GM12864 (cell line): ENCODE measurements at regions not wholly inside any gene's neighbourhood (a gene's known extent, or its start where the extent isn't known, plus 50 kb on each side); places are given as distances from the start of the nearest gene placed in this dataset.

Experiments used
- DNase-seq: peaks from one replicate; pipeline ENCODE4 v3.0.0-alpha.2; 2011; ENCODE audit warnings: low read depth
- H3K4me3 ChIP-seq: 2 replicates; pipeline ENCODE4 v1.5.1; 2011; ENCODE audit warnings: mild to moderate bottlenecking, low read depth, low read length, control low read depth
- TF ChIP-seq, protein P1 (sequence below): IDR thresholded peaks from 2 replicates; pipeline ENCODE4 v1.5.1; 2011; ENCODE audit warnings: low read depth, mild to moderate bottlenecking, moderate library complexity, low read length, control low read depth, inconsistent platforms; ENCODE audit errors: missing control alignments

DNA sequence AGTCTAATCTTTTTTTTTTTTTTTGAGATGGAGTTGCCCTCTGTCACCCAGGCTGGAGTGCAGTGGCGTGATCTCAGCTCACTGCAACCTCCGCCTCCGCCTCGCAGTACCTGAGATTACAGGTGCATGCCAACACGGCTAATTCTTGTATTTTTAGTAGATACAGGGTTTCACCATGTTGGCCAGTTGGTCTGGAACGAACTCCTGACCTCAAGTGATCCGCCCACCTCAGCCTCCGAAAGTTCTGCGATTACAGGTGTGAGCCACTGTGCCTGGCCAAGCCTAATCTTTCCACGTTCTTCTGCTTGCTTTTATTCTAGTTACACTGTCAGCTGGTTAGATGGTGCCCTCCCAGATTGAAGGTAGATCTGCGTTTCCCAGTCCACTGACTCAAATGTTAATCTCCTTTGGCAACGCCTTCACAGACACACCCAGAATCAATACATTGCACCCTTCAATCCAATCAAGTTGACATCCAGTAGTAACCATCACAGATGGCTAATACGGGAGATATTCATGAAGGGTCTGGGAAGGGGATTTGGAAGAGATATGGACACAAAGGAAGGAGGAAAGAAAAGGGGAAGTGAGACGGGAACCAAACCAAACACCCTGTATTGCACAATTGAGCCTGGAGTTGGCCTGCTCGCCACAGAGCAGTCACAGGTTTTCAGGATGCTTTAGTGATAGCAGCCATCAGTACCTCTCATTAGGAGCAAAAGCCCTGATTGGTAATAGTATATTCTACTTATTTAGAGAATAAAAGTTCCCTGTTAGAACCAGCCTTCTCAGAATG lies 229.8 kb downstream of the PIK3C3 start:
- no peak overlapping the region for H3K4me3 ChIP-seq
- TF ChIP-seq, protein P1, sequence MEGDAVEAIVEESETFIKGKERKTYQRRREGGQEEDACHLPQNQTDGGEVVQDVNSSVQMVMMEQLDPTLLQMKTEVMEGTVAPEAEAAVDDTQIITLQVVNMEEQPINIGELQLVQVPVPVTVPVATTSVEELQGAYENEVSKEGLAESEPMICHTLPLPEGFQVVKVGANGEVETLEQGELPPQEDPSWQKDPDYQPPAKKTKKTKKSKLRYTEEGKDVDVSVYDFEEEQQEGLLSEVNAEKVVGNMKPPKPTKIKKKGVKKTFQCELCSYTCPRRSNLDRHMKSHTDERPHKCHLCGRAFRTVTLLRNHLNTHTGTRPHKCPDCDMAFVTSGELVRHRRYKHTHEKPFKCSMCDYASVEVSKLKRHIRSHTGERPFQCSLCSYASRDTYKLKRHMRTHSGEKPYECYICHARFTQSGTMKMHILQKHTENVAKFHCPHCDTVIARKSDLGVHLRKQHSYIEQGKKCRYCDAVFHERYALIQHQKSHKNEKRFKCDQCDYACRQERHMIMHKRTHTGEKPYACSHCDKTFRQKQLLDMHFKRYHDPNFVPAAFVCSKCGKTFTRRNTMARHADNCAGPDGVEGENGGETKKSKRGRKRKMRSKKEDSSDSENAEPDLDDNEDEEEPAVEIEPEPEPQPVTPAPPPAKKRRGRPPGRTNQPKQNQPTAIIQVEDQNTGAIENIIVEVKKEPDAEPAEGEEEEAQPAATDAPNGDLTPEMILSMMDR: no peak
- DNase-seq: no peak

DNA sequence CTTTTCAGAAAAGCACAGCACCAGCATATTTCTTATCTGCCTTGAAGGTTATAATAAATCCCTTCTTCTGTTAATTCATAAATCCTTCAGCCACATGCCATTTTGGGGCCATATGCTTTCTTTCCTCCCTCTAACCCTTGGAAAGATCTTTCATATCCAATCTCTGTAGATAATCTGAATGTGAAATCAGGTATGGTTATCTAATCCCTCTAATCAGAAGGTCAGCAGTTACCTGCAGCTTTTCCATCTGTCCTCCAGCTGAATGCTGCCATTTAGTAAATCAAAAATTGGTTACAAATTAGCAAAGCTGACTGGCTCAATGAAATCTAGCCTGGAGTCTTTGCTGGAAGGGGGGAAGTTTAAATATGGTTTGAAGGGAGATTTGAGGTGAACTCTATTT lies 230.5 kb downstream of the PIK3C3 start:
- TF ChIP-seq, protein P1: no peak
- no peak overlapping the region for H3K4me3 ChIP-seq

DNA sequence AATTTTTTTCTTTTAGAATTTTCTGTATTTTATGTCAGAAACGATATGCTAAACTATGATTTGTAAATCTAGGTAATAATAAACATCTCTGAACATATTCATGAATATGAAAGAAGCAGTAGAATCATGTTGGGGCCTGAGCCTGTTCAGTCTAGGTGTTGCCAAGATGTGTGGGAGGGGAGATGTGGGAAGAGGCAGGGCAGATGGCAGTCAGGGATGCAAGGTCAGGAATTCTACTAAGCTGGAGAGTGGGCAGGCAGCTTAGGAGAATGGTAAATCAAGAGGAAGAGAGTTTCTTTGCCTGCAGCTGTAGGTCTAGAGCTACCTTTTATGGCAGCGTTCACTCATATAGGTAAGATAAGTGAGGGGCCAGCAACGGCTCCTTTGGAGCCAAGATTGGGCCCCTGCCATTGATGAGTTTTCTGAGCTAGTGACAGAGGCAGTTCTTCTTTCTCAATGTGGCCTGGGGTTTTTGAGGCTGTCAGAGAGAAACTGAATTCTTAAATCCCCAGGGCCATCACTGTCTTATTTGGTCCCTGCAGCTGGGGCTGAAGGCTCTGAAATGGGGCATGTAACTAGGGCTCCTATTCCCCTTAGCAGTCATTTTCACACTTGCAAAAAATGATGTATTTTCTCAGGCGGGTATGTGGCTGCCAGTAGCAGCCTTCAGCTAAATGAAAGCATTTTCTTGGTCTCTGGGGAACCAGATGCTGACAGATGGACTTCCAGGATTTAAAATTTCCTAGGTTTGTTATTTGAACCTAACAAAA lies 232.8 kb downstream of the PIK3C3 start:
- no peak for DNase-seq
- TF ChIP-seq, protein P1: no peak
- H3K4me3 ChIP-seq: no peak overlapping the region

More for the DNA sequence above, 230.5 kb downstream of the PIK3C3 start:
- DNase-seq: no peak

DNA sequence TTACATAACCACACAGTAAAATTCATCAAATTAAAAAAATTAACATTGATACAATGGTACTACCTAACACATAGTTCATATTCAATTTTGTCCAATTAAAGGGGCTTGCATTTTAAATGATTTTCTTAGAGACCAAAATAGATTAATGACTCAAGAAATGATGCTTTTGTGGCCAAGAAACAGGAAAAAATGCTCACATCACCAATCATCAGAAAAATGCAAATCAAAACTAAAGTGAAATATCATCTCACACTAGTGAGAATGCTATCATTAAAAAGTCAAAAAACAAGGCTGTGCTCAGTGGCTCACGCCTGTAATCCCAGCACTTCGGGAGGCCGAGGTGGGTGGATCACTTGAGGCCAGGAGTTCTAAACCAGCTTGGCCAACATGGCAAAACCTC lies 235.6 kb downstream of the PIK3C3 start:
- no peak overlapping the region for H3K4me3 ChIP-seq
- TF ChIP-seq, protein P1: no peak

DNA sequence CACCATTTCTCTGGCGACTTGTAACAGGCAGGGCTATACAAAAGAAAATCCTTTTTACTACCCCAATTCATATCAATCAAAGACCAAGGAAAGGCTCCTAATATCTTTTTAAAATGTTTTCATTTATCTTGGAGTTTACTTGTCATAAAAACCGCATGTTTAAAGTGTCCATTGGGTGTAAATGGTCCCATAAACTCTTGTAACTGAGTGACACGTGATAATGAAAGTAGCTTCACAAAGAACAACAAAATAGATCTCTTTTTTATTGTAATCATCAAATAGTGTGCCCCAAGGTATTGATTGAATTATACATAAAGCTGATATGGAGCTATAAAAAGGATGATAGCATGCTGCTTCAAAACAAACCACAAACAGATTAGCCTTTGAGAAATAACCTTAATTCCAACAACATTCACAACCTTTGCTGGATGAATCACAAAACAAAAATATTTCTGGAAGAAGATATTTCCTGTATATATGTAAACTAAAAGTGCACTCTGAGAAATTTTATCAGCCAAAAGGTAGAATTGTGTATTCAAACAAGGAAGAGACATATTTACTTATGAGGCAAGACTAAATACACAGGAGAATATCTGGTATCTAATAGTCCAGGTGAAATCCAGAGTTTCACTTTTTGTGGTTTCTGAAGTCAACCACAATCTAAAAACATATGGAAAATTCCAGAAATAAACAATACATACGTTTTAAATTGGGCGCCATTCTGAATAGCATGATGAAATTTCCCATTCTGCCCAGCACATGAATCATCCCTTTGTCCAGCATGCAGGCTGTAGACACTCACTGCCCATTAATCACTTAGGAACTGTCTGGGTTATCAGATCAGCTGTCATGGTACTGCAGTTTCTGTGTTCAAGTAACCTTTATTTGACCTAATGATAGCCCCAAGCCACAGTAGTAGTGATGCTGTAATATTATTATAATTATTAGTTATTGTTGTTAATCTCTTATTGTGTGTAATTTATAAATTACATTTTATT lies 237.5 kb downstream of the PIK3C3 start:
- TF ChIP-seq, protein P1: no peak
- no peak for DNase-seq
- H3K4me3 ChIP-seq: no peak overlapping the region

More for the DNA sequence above, 235.6 kb downstream of the PIK3C3 start:
- DNase-seq: no peak

DNA sequence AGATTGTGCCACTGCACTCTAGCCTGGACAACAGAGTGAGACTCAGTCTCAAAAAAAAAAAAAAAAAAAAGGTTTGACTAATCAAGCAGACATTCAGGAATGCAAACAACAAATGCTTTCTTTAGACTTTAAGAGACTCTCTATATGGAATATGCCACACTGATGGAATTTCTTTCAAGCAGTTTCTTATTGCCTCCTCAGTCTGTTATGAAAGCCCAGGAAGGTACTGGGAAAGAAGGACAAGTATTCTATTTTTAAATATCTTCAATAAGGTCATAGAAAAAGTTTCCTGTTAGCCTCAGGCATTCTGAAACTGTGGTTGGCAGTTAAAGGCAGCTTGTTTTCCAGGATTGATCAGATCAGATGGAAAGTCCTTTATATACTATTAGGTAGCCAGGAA lies 241.6 kb downstream of the PIK3C3 start:
- TF ChIP-seq, protein P1: no peak
- no peak overlapping the region for H3K4me3 ChIP-seq
- no peak for DNase-seq
